ENCODE measurements at regions not wholly inside any gene's neighbourhood (a gene's known extent, or its start where the extent isn't known, plus 50 kb on each side); places are given as distances from the start of the nearest gene placed in this dataset.

- Histone ChIP-seq H3K9me3 (ENCODE audit: low read length) (peaks cover 9% of the 10 kb centered on the region; the same call in 1 of the 2 replicates), H3K4me1 (ENCODE audit: insufficient read depth, low read length) (no peaks in the 10 kb centered on the region), H3K9ac (ENCODE audit: insufficient read depth, low read depth, low read length) (no peak overlapping the region), H3K27ac (ENCODE audit: extremely low read length, insufficient read depth, low read length) (no peak overlapping the region), H3K4me3 (replicated peaks in 1 of 3; ENCODE audit: insufficient read depth in 1 of 3, low read depth in 2 of 3, low read length in 3 of 3) (no peak overlapping the region), H3K36me3 (replicated peaks in 1 of 2; ENCODE audit: control insufficient read depth in 1 of 2, insufficient read depth in 2 of 2, low read length in 2 of 2) (no peaks in the 10 kb centered on the region), H4K20me1 (ENCODE audit: insufficient read depth, low read length) (no peaks in the 10 kb centered on the region), H2AFZ (ENCODE audit: low read length) (no peak overlapping the region), H3K79me2 (ENCODE audit: insufficient read depth, low read length) (no peaks in the 10 kb centered on the region), H3K27me3 (ENCODE audit: control insufficient read depth in 1 of 2, insufficient read depth in 2 of 2, low read length in 2 of 2) (no peaks in the 10 kb centered on the region), H3K4me2 (ENCODE audit: low read depth, low read length) (no peak overlapping the region)
- TF ChIP-seq NAIF1 (CRISPR knock-in tag; IDR thresholded peaks at IDR 0.05; ENCODE audit: borderline replicate concordance): no peak
- no peak for TF ChIP-seq BCL6 (CRISPR knock-in tag; IDR thresholded peaks at IDR 0.05)
- TF ChIP-seq ZNF704 (CRISPR knock-in tag; IDR thresholded peaks at IDR 0.05; ENCODE audit: borderline replicate concordance): no peak
- no peak for TF ChIP-seq ZNF362 (CRISPR knock-in tag; IDR thresholded peaks at IDR 0.05; ENCODE audit: borderline replicate concordance)
- no peak for TF ChIP-seq SIN3B (IDR thresholded peaks at IDR 0.05; ENCODE audit: low read length)
- TF ChIP-seq ZBTB42 (CRISPR knock-in tag; IDR thresholded peaks at IDR 0.05): no peak
- no peak for TF ChIP-seq MEIS1 (CRISPR knock-in tag; IDR thresholded peaks at IDR 0.05; ENCODE audit: borderline replicate concordance)
- no peak for TF ChIP-seq NFAT5 (CRISPR knock-in tag; IDR thresholded peaks at IDR 0.05)
- TF ChIP-seq ZBED4 (CRISPR knock-in tag; IDR thresholded peaks at IDR 0.05; ENCODE audit: borderline replicate concordance): no peak
- TF ChIP-seq MAFK (conservative IDR thresholded peaks at IDR 0.05 in 1 of 2, IDR thresholded peaks at IDR 0.05 in 1 of 2; ENCODE audit: low read length in 2 of 2): no peak
- TF ChIP-seq ZNF652 (CRISPR knock-in tag; IDR thresholded peaks at IDR 0.05; ENCODE audit: borderline replicate concordance, low read depth): no peak
- ChIA-PET CTCF (ENCODE audit: low intra/inter-chr PET ratio, low total read pairs) (no interaction called here), POLR2A (no interaction called here)
- intact Hi-C loops (cut with micrococcal nuclease; ENCODE audit: unreplicated experiment): no loop called here
- FAIRE-seq (no peak), ATAC-seq (no peak), DNase-seq (ENCODE audit: low spot score) (no peak)
- BruUV-seq (replicated peaks): no TSS peak
- in situ Hi-C loops (cut with HindIII; ENCODE audit: extremely low pct_ligation_motif_present, low pct_unique_long_range_greater_than_20kb): no loop called here
- WGBS (ENCODE audit: low lambda C conversion rate): 35% methylated on average over 8 of the region's 11 CpGs
These were observed 569.2 kb downstream of the VRK1 start for GRCh38 chr14:97366400-97366799.

Data from HepG2 (cell line).